ENCODE measurements at regions not wholly inside any gene's neighbourhood (a gene's known extent, or its start where the extent isn't known, plus 50 kb on each side); places are given as distances from the start of the nearest gene placed in this dataset.

- no peak for TF ChIP-seq CTCF (IDR thresholded peaks at IDR 0.05)
- TF ChIP-seq EZH2 (IDR thresholded peaks at IDR 0.05), result no peak
- no peak for TF ChIP-seq EZH2phosphoT487 (IDR thresholded peaks at IDR 0.05)
These were observed 140.9 kb upstream of the CRIM1 start for GRCh38 chr2:36214691-36215090.

Data from neural progenitor cell (in vitro differentiated cells).